ENCODE measurements at regions not wholly inside any gene's neighbourhood (a gene's known extent, or its start where the extent isn't known, plus 50 kb on each side); places are given as distances from the start of the nearest gene placed in this dataset.
"Not testable (repeated sequence)": the region's sequence is repeated elsewhere in the genome, so short reads cannot be mapped to it uniquely, and the experiment has no call there.

- no peak for DNase-seq
Measured at GRCh38 chr6:144744720-144745119, 459.6 kb downstream of the UTRN start.

- DNase-seq: no peak
Measured at GRCh38 chr6:144745439-144745838, 460.3 kb downstream of the UTRN start.

GRCh38 chr6:144746902-144747469 is 461.9 kb downstream of the UTRN start:
- DNase-seq: no peak

- no peak for DNase-seq
Measured at GRCh38 chr6:144749263-144749662, 464.1 kb downstream of the UTRN start.

- DNase-seq: no peak
Measured at GRCh38 chr6:144753023-144753705, 468.0 kb downstream of the UTRN start.

- no peak for DNase-seq
Measured at GRCh38 chr6:144756469-144756868, 471.3 kb downstream of the UTRN start.

- no peak for DNase-seq
Measured at GRCh38 chr6:144757299-144757698, 472.2 kb downstream of the UTRN start.

- DNase-seq: no peak
Measured at GRCh38 chr6:144757730-144758129, 472.6 kb downstream of the UTRN start.

- no peak for DNase-seq
Measured at GRCh38 chr6:144758602-144759001, 473.5 kb downstream of the UTRN start.

- DNase-seq: no peak
Measured at GRCh38 chr6:144762469-144762868, 477.3 kb downstream of the UTRN start.

- no peak for DNase-seq
Measured at GRCh38 chr6:144767051-144767450, 481.9 kb downstream of the UTRN start.

- no peak for DNase-seq
Measured at GRCh38 chr6:144768551-144769075, 483.5 kb downstream of the UTRN start.

GRCh38 chr6:144769142-144769541 is 484.0 kb downstream of the UTRN start:
- no peak for DNase-seq

- no peak for DNase-seq
Measured at GRCh38 chr6:144776031-144776819, 491.1 kb downstream of the UTRN start.

GRCh38 chr6:144777249-144777648 is 492.1 kb downstream of the UTRN start:
- DNase-seq: no peak

GRCh38 chr6:144778056-144778455 is 492.9 kb downstream of the UTRN start:
- no peak for DNase-seq

GRCh38 chr6:144778773-144779492 is 493.8 kb downstream of the UTRN start:
- DNase-seq: no peak

GRCh38 chr6:144781836-144782235 is 496.7 kb downstream of the UTRN start:
- no peak for DNase-seq

- DNase-seq: no peak
Measured at GRCh38 chr6:144782634-144783033, 497.5 kb downstream of the UTRN start.

- DNase-seq: no peak
Measured at GRCh38 chr6:144785056-144785455, 499.9 kb downstream of the UTRN start.

GRCh38 chr6:144786825-144787224 is 501.7 kb downstream of the UTRN start:
- no peak for DNase-seq

GRCh38 chr6:144793744-144794143 is 508.6 kb downstream of the UTRN start:
- DNase-seq: no peak

- not testable (repeated sequence) for DNase-seq
Measured at GRCh38 chr6:144795022-144795421, 509.9 kb downstream of the UTRN start.
